GM21576 (cell line): ENCODE measurements at regions not wholly inside any gene's neighbourhood (a gene's known extent, or its start where the extent isn't known, plus 50 kb on each side); places are given as distances from the start of the nearest gene placed in this dataset.
"Not testable (repeated sequence)": the region's sequence is repeated elsewhere in the genome, so short reads cannot be mapped to it uniquely, and the experiment has no call there.

Experiments
- ATAC-seq: cut with Tn5 transposase; IDR thresholded peaks from one replicate; pipeline ENCODE4 v1.9.1; 2021; ENCODE audit warnings: mild to moderate bottlenecking, moderate library complexity; ENCODE audit not compliant: unreplicated experiment

GRCh38 chr2:53216805-53217204 is 550.8 kb upstream of the CHAC2 start:
- ATAC-seq: no peak

DNA sequence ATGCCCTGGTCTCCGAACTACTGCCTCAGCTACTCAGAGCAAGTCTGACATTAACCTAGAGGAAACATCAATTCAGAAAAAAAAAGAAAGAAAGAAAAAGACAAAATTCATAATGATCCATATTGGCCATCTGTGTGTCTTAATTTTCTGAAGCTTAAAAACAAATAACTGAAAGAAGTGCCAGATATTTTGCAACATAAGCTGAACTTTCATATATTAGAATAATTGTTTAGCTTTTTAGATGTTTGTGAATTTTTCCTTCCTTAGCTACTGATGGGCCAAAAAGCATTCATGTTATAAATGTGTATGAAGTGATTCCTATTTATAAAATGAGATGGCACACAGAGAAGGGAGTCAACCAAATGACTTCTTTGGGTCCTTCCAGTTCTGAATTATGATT is 555.0 kb upstream of the CHAC2 start:
- ATAC-seq: no peak

- no peak for ATAC-seq
These were observed 556.3 kb upstream of the CHAC2 start for GRCh38 chr2:53211201-53211774.

DNA sequence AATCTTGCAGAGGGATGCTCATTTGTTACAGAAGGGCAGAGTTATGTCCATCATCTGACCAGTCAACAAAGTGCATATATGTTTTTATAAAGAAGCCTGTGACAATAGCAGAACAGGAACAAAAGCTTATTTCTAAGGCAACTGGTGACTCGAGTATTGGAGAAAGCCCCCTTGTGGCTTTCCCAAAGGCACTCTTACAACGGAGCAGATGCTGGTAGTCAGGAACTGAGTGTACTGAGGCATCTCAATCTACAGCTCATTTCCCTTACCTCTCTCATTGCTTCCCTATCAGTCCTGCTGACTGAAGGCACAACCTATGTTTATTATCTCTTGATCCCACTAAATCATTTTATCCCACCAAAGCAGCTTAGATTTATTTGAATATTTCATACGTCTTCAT is 557.1 kb upstream of the CHAC2 start:
- ATAC-seq: no peak

DNA sequence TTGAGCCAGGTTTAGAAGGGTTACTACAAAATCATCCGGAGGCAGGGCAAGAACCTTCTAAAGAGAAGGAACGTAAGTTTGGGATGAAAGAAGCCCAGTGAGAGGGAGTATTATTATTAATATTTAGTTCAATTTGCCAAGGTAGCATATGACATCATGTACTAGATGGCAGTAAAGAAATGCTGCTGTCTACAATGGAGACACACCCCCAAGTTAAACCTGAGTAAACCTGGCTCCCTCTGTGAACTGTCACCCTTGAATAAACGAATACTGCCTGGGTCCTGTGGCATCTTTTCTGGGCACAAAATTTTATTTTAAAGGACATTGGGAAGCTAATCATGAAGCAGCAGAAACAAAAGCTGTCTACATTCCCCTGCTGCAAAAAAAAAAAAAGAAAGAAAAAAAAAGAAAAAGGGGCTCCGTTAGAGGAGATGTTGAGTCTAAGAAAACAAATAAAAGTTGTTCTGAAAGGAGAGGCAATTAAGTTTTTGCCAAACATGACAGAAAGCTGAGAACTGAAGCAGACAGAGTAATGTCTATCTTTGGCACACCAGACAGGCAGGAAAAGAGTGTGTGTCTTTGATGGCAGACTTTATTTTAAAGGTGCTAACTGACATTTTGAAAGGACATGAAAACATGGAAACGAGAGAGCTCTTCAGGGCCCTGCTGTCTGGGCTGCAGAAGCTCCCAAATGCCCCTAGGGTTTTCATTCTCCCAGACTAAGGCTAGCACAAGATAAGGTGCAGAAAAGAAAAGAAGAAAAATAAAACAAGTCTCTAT is 557.7 kb upstream of the CHAC2 start:
- no peak for ATAC-seq

DNA sequence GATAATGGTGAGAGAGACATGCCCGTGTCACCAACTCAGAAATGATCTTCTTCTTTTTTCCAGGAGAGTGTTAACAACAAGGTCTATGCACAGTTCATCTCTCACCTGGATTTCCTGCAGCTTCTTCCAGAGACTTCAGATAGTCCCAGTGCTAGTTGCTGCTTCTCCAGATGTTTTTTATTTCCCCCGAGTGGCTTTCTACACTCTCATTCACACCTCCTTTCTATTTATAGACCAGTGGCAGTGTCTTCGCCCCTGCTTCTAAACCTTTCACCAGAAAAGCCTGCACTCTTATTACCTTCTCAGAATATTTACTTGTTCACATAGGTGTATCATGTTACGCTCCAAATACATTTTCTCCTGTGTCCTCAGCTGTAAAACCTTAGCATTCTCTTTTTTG is 558.8 kb upstream of the CHAC2 start:
- no peak for ATAC-seq

- not testable (repeated sequence) for ATAC-seq
These were observed 561.4 kb upstream of the CHAC2 start for GRCh38 chr2:53206226-53206625.

DNA sequence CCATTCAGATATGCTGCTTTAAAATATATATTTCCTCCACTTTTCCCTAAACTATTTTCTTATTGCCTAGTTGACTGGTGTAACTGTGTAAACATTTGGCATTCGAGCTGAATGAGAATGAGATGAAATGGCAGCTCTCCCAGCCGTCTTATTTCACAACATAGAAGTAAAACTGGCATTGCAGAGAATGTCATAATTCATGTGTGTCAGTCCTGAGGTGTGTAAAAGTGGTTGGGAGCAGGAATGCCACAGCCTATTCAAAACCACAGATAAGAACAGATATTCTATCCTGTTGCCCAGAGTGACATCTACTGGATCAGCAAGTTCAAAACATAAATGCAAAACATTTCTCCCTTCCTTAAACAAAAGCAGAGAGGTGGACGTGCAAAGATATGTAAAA is 565.5 kb upstream of the CHAC2 start:
- ATAC-seq: no peak

- no peak for ATAC-seq
These were observed 567.5 kb upstream of the CHAC2 start for GRCh38 chr2:53200072-53200471.

DNA sequence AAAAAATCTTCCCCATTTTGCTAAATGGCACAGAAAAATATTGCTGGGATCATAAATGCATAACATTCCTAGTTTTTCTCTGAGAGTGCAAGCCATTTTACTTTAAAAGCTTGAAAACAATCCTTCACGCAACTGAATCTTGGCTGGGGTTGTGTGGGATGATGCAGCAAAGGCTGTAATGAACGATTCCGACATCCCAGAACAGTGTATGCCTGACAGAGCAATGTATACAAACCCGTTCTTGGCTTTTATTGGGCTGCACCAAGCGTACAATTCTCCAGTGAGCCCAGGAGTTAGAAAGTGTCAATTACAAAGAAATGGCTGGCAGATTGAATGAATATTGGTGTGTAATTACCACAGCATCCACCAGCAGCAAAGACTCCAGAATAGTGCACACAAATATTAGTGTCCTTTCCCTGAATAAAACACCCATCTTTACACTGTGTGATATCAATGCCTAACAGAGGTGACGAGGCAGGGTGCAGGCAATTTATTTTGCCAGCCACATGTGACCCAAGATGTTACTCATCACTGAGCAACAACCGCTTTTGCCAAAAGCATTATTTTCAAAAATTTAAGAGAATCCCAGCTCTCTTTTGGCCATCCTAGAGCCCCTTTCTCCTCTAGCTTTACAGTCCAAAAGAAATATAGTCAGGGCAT is 578.6 kb upstream of the CHAC2 start:
- ATAC-seq: no peak

GRCh38 chr2:53183581-53183980 is 584.0 kb upstream of the CHAC2 start:
- no peak for ATAC-seq

- ATAC-seq: no peak
These were observed 585.0 kb upstream of the CHAC2 start for GRCh38 chr2:53182601-53183000.

- no peak for ATAC-seq
These were observed 585.8 kb upstream of the CHAC2 start for GRCh38 chr2:53181759-53182158.

DNA sequence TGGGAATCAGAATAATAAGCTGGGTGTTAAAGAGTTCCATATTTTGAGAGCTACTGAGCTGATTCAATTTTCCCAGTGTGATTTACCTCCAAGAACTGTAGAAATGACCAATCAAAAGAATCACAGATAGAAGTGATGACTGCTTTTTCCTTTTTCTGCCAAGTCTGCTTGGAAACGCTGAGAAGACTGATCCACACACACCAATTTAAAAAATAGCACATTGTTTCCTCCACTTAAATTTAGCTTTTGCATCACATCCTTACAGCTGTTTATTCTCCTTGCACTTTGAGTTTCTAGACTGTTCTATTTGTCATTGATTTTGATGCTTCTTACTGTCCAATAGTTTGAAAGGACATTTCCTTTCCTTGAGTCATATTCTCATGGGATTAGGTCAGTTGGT is 590.3 kb upstream of the CHAC2 start:
- ATAC-seq: no peak

GRCh38 chr2:53174539-53174938 is 593.1 kb upstream of the CHAC2 start:
- no peak for ATAC-seq

DNA sequence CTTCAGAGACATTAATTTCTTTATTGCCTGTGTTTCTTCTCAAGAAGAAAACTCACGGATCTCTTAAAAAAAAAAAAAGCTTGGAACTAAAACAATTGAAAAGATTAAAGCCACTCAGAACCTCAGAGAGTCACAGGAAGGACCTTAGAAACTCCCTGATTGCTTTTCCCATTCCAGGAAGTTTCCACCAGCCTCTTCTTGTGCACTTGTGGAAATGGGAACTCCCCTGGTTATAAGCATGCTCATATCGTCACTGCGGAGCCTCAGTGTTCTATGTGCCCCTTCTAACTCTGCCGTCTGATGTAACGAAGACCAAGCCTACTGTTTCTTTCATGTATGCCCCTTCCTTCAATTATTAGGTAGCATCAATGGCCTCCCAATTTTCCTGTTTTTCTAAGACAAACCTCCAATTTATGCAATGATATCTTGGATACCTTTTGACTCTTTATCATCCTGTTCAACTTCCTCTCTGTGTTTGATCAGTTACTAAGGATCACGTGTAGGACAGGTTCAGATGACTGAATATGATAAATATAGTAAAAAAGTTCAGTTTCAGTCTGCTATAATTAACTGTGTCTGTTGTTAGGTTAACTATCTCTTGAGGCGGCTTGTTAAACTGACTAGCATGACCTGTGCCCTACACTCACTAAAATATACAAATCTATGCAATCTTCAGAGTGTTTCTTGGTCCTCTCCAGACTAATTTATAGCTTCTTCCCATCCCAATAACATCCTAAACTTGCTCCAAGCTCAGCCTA is 593.7 kb upstream of the CHAC2 start:
- ATAC-seq: no peak

GRCh38 chr2:53173091-53173490 is 594.5 kb upstream of the CHAC2 start:
- ATAC-seq: no peak

DNA sequence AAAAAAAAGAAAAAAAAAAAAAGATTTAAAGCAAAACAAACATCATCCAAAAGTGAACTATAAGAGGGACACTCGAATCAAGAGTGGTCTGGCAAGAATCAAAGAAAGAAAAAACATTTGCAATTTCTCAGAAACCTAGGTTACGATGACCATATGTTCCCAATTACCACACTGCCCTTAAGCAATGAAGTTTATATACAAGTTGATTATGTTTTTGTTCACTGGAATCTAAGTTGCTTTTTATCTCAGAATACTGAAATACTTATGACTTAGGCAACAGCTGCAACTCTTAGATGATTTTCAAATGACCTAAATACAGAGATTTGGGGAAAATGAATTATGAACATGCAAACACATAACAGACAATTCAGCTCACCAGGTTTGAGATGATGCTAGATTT is 597.1 kb upstream of the CHAC2 start:
- ATAC-seq: no peak

DNA sequence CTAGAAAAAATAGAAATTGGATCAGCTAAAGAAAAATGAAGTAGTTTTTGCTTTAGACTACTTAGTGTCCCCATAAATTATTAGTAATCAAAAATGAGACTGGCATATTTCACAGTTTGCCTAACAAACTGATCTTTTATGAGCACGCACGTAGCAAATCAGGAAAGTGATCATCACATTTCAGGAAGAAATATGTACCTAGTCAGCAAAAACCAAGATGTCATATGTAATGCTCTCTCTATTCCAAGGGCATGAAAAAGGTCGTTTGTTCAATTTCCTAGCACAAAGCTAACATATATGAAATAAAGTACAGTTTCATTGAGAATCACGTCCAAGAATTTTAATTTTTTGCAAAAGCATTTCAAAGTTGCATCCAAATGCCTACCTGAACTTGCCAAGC is 600.4 kb upstream of the CHAC2 start:
- ATAC-seq: no peak

DNA sequence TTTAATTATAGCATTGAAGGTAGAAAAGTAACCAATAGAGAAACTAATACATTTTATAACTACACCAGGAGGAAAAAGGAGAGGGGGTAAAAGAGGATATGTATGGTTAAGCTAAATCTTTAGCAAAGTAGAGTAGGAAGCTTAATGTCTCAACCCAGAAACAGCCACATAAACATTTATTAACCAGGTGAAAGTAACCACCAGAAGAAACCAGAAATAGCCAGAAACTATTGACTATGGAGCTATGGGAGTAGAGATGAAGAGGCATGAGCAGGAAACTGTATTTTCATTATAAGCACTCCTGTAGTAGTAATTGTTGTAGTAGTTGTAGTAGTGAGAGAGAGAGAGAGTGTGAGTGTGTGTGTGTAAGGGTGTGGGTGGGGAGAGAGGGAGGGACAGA is 617.5 kb upstream of the CHAC2 start:
- no peak for ATAC-seq

DNA sequence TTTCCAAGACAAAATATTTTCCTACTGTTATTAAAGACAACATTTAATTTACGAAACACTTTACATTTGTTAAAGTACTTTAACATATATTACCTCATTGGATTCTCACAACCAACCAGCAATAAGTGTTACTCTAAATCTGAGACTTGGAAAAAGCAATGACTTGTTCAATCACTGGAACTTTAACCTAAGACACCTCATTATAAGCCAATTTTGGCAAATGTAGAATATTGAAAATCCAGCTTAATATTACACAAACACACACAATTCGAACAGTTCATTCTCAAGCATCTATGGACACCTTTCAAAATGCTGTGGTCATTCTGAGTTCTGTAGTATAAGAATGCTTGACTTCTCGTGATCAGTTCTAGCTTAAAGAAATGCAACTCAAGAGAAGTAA is 619.4 kb upstream of the CHAC2 start:
- no peak for ATAC-seq

- no peak for ATAC-seq
These were observed 636.2 kb upstream of the CHAC2 start for GRCh38 chr2:53131416-53131815.
